GM18508 (cell line): ENCODE measurements at regions not wholly inside any gene's neighbourhood (a gene's known extent, or its start where the extent isn't known, plus 50 kb on each side); places are given as distances from the start of the nearest gene placed in this dataset.
"Not testable (repeated sequence)": the region's sequence is repeated elsewhere in the genome, so short reads cannot be mapped to it uniquely, and the experiment has no call there.

ENCODE experiments used
- ATAC-seq: cut with Tn5 transposase; IDR thresholded peaks from one replicate; pipeline ENCODE4 v1.9.1; 2021; ENCODE audit warnings: moderate number of reproducible peaks; ENCODE audit not compliant: insufficient read depth, unreplicated experiment

DNA sequence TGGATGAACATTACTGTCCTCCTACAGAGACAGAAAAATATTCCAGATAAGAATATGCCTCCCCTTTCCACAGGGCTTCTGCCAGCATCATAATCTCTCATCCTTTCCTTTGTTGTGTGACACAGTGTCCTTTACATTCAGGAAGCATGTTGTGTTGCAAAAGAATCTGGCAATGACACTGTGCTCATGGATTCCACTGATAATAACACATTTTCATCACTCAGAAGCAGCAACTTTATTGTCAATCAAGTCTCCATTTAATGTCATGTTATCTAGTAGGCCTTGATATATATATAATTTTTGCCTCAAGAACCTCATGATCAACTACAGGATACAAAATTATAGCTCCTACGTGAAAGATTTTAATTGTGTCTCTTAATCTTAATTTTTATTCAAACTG lies 833.9 kb downstream of the FSTL5 start:
- ATAC-seq, result no peak

GRCh38 chr4:161321706-161322105 lies 842.1 kb downstream of the FSTL5 start:
- no peak for ATAC-seq

GRCh38 chr4:161320377-161320776 lies 843.4 kb downstream of the FSTL5 start:
- ATAC-seq, result peak; percentile 54

DNA sequence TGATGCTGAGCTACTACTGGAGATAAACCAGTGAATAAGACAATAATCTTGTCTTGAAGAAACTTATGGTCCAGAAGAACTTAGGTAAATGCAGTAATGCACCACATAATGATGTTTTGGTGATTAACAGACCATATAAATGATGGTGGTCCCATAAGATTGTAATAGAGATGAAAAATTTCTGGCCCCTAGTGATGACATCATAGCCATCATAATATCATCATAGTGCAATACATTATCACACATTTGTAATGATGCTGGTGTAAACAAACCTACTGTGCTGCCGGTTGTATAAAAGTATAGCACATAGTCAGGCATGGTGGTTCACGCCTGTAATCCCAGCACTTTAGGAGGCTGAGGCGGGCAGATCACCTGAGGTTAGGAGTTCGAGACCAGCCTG lies 846.8 kb downstream of the FSTL5 start:
- ATAC-seq, result no peak

DNA sequence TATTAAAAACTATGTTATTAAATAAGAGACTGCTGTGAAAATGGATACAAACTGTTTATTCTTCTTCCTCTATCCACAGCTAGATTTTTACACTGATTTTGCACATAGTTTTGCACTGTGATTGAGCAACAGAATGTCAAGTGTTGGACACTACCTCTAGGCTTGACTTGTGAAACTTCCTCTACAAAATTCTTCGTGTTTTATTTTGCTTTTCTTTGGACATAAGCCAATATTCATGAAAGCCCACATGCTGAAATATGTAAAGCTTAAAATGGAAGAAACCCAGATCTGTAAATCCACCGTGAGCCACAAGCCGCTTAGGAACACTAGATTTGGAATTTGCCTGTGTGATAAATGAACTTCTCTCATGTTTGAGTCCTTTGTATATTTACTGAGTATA lies 849.4 kb downstream of the FSTL5 start:
- no peak for ATAC-seq

DNA sequence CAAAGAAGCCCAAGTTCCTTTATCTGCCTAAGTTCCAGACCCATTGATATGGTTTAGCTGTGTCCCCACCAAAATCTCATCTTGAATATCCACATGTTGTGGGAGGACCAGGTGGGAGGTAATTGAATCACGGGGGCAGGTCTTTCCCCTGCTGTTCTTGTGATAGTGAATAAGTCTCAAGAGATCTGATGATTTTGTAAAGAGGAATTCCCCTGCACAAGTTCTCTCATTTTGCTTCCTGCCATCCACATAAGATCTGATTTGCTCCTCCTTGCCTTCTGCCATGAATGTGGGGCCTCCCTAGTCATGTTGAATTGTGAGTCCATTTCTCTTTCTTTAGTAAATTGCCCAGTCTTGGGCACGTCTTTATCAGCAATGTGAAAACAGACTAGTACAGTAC lies 860.2 kb downstream of the FSTL5 start:
- no peak for ATAC-seq

DNA sequence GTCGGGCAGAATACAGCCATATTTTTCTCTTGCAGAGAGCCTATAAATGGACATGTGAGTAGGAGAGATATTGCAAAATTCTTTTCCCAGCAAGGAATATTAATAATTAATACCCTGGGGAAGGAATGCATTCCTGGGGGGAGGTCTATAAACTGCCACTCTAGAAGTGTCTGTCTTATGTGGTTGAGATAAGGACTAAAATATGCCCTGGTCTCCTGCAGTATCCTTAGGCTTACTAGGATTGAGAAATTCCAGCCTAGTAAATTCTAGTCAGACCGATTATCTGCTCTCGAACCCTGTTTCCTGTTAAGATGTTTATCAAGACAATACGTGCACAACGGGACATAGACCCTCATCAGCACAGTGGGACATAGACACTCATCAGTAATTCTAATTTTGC lies 872.6 kb downstream of the FSTL5 start:
- ATAC-seq, result no peak

DNA sequence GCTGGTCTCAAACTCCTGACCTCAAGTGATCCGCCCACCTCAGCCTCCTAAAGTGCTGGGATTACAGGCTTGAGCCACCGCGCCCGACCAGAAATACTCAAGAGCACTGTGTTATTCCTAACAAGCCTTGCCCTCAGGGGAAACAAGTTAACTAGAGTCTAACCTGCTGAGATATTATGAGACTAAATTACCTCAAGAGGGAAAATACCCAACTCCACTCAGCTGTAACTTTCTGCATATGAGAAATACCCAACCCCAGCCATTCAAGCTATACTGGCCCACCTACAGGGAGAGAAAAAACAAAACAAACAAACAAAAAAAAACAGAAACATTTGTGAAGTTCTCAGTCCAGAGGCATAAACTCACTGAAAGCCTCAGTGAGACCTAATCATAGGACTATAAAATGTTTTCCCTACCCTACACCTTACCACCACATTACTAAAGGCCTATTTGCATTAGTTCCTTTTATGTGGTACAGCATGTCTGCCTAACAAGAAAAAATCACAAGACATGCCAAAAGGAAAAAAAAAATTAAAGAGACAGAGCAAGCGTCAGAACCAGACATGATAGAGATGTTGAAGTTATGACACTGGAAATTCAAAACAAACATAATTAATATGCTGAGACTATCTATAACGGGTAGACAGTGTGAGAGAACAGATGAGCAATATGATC lies 876.0 kb downstream of the FSTL5 start:
- ATAC-seq, result no peak

DNA sequence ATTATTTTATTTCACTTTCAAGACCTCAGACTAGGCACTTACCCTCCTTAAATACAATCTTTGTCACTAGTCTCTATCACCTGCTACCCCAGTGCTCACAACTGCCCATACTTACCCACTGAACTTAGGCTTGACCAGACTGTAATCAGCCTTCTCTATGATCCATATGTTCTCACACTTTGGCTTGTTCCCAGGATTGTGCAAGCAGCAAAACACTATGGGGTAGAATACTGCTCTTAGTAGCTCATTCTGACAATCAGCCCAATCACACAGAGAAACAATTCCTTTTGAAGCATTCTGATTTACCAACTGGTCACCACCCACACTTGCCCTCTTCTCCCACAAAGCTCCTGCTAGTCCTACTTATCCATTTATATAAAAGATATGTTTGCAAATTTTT lies 878.3 kb downstream of the FSTL5 start:
- ATAC-seq, result no peak

- ATAC-seq, result no peak
Measured at GRCh38 chr4:161280929-161281328, 882.9 kb downstream of the FSTL5 start.

DNA sequence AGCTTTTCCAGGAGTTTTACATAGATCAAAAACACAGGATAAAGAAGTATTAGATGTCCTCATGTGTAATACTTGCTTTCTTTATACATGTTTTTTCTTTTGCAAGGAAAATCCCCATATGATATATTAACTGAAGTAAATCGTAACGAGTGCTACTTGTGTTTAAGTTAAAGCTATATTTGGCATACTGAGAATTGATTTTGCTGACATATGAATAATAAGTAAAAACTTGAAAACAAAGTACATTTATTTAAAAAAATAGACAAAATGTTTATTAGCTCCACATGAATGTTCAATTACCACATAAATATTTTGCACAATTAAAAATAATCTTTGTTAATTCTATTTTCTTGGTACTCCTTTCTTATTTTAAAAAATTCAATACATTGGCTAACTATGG lies 884.7 kb downstream of the FSTL5 start:
- ATAC-seq, result no peak

DNA sequence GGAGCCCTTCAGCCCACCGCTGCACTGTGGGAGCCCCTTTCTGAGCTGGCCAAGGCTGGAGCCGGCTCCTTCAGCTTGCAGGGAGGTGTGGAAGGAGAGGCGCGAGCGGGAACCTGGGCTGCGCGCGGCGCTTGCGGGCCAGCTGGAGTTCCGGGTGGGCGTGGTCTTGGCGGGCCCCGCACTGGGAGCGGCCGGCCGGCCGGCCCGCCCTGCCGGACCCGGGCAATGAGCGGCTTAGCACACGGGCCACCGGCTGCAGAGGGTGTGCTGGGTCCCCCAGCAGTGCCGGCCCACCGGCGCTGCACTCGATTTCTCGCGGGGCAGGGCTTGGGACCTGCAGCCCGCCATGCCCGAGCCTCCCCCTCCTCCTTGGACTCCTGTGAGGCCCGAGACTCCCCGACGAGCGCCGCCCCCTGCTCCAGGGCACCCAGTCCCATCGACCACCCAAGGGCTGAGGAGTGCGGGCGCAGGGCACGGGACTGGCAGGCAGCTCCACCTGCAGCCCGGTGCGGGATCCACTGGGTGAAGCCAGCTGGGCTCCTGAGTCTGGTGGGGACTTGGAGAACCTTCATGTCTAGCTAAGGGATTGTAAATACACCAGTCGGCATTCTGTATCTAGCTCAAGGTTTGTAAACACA lies 886.5 kb downstream of the FSTL5 start:
- ATAC-seq, result not testable (repeated sequence)

DNA sequence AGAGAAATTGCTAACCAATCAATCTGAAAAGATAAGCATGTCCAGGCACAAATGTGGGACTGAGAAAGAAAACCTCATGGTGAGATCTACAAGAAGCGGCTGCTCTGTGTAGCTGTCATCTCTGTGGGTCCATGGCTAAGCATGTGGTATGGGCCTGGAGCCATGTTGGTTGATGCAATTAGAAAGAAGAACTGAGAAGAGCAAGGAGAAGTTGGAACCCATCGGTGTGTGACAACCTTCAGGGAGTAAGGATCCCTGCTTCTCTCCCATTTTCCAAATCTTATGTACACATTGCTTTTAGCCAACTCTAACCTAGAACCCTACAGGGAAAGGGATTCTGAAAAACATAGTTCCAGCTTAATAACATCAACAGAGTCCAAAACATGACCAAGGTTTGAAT lies 890.2 kb downstream of the FSTL5 start:
- ATAC-seq, result no peak

- ATAC-seq, result no peak
Measured at GRCh38 chr4:161260819-161261218, 903.0 kb downstream of the FSTL5 start.

GRCh38 chr4:161256716-161257115 lies 907.1 kb downstream of the FSTL5 start:
- ATAC-seq, result no peak

- no peak for ATAC-seq
Measured at GRCh38 chr4:161256172-161256571, 907.6 kb downstream of the FSTL5 start.

- ATAC-seq, result no peak
Measured at GRCh38 chr4:161254375-161254774, 909.4 kb downstream of the FSTL5 start.

DNA sequence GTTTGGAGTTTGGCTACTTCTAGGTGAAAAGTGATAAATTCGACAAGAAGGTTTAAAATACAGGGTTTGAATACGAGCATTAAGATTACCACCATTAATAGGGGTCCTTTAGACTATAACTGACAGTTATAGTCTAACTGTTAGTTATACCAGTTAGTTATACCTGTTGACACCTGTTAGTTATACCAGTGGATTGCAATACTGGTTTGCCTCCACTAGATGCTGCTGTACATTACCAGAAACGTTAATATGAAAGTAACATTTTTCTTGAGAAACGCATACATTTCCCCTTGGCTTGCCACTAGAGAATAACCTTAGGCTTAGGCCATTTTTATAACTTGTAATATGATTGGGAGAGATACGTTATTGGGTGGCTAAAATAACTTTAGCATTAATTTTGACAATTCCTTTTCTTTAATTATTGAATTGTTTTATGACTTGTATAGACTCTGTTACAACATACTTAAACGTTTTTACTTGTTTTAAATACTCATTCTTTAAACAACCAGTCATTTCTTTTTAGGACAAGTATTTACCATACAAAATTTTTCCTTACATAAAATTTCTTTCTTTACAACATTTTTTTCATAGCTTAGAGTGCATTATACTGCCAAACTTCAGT lies 911.2 kb downstream of the FSTL5 start:
- no peak for ATAC-seq

DNA sequence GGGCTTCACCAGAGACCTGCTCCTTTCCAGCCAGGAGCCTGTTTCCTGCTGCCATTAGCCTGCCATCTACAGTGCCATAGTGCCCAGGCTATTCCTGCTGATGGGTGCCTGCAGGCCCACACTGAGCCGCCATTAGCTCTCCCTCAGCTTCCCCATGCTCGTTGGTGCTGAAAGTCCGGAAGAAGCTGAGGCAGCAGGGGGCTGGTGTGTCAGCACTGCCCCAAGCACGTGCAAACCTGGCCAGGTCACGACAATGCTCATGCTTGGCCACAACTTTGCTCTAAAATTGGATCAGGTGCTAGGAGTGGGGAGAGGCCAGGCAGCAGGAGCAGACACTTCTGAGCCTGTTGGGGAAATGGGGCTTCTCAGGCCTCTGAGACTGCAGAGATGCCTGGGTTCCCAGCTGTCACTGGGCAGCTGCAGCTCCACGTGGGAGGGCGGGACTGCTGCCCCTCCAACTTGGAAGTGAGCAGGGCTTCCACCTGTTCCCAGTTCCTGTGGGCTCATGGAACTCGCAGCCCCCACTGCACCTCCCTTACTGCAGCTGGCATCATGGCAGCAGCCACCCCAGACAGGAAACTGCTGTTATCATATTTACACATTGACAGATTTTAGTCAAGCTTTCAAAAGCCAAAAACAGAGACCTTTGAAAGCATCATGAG lies 913.9 kb downstream of the FSTL5 start:
- ATAC-seq, result no peak

- no peak for ATAC-seq
Measured at GRCh38 chr4:161248880-161249279, 914.9 kb downstream of the FSTL5 start.

DNA sequence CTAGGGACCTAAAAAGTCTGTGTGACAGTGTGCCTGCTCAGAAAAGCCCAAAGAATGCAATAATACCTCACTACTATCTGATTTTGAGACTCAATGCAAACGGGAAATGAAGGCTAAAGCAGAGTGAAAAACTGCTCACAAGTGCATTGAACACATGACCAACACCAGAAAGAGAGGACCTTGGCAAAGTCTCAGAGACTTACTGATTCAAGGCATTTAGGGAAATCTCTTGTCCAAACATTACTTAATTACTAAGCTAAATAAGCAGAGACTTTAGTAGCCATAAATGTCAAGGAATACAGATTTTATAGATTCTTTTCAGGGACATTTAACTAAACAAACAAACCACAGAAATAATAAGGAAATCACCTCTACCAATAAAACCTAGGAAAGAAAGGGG lies 916.0 kb downstream of the FSTL5 start:
- no peak for ATAC-seq
